Daoy (cell line): ENCODE measurements at regions not wholly inside any gene's neighbourhood (a gene's known extent, or its start where the extent isn't known, plus 50 kb on each side); places are given as distances from the start of the nearest gene placed in this dataset.
"Not testable (repeated sequence)": the region's sequence is repeated elsewhere in the genome, so short reads cannot be mapped to it uniquely, and the experiment has no call there.

Experiments
- DNase-seq: peaks from one replicate; pipeline ENCODE4 v3.0.0-alpha.2; 2015; ENCODE audit warnings: low read depth

GRCh38 chrX:125089761-125090445 lies 229.8 kb upstream of the TEX13C start:
- peak; percentile 33 for DNase-seq

- DNase-seq: no peak
These were observed 225.8 kb upstream of the TEX13C start for GRCh38 chrX:125093852-125094251.

- no peak for DNase-seq
These were observed 224.8 kb upstream of the TEX13C start for GRCh38 chrX:125094901-125095300.

- no peak for DNase-seq
These were observed 223.2 kb upstream of the TEX13C start for GRCh38 chrX:125096469-125096868.

GRCh38 chrX:125096870-125097269 lies 222.8 kb upstream of the TEX13C start:
- DNase-seq: no peak

- no peak for DNase-seq
These were observed 217.5 kb upstream of the TEX13C start for GRCh38 chrX:125101971-125102755.

- DNase-seq: no peak
These were observed 216.0 kb upstream of the TEX13C start for GRCh38 chrX:125103693-125104092.

DNA sequence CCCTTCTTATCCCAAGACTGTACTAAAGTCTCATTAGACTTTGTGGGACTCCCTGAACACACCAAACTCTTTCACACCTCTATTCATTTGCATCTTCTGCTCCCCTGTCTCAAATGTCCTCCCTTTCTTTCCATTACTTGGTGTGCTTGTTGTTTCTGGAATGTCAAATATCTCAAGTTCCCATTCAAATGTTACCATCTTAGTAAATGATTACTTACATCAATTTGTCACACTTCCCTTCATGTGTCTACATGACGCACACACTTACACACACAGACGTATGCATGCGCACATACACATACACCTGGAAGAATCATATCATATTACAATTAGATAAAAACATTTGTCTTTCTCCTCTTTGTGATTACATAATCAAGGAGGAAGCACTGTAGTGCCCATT lies 210.8 kb upstream of the TEX13C start:
- DNase-seq: no peak

GRCh38 chrX:125131164-125131563 lies 188.5 kb upstream of the TEX13C start:
- no peak for DNase-seq

- no peak for DNase-seq
These were observed 187.4 kb upstream of the TEX13C start for GRCh38 chrX:125132274-125132673.

DNA sequence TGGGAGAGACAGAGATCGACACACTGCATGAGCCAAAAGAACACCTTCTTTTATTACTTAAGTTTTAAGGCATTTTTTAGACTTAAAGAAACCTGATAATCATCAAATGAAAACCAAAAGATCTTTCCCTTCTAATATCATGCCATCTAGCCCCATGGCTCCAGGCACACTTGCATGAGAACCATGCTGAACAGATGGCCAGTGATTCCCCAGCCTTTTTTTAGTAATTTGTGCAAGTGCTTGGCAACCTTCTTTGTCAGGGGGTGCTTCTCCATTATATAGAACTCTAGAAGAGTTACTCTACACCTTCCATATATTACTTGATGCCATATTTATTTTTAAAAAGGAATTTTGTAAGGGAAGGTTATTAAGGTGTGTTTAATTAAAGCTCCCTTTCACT lies 182.2 kb upstream of the TEX13C start:
- DNase-seq: no peak

GRCh38 chrX:125150231-125150630 lies 169.4 kb upstream of the TEX13C start:
- DNase-seq: peak; percentile 29

DNA sequence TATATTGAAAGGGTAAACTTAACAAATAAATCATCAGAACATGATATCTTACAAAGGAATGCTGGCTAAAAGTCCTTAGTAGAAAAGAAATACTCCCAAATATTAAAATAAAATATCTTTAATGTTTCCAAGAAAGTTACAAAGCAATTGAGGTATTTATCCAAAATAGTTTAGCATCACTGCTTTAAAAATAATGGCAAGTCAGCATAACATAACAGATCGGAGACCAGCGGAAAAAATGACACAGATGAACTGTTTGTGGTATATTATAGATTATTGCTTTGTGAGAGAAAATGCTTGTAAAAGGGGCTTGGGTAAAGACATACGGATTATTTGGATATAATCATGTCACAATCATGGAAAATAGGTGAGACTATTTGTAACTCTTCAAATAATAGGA lies 168.5 kb upstream of the TEX13C start:
- DNase-seq: no peak

- DNase-seq: no peak
These were observed 167.7 kb upstream of the TEX13C start for GRCh38 chrX:125152011-125152410.

DNA sequence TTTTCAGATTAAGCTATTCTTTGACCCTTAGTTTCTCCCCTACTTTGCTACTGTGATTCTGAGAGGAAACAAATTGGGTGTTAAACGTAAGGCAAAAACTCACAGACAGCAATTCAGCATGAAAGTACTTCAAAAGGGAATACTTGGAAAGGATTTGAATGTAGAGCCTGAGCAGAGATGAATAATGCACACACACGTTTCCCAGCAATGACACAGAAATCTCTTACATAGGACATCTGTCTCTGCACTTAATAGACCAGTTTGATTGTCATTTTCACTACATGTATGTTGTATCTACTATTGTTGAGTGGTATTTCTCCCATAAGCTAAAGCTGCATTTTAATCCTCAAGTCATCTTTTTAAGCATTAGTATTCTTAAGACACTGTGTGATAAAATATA lies 166.1 kb upstream of the TEX13C start:
- DNase-seq: no peak

DNA sequence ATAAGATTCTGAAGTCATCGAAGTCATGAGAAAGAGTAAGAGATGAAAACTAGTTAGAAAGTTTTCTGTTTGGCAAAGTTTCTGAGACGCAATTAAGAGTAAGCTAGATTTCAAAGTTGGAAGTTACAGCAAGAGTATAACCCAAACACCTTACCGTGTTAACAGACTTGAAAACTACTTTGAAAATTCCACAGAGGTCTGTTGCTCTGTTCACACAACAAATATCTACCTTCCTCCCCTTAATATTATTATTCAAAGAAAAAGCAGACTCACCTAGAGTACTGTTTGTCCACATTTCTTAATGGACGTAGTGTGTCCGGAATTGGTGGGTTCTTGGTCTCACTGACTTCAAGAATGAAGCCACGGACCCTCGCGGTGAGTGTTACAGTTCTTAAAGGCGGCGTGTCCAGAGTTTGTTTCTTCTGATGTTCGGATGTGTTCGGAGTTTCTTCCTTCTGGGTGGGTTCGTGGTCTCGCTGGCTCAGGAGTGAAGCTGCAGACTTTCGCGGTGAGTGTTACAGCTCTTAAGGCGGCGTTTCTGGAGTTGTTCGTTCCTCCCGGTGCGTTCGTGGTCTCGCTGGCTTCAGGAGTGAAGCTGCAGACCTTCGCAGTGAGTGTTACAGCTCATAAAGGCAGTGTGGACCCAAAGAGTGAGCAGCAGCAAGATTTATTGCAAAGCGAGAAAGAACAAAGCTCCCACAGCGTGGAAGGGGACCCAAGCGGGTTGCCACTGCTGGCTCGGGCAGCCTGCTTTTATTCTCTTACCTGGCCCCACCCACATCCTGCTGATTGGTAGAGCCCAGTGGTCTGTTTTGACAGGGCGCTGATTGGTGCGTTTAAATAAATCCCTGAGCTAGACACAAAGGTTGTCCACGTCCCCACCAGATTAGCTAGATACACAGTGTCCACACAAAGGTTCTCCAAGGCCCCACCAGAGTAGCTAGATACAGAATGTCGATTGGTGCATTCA lies 165.1 kb upstream of the TEX13C start:
- not testable (repeated sequence) for DNase-seq

- DNase-seq: not testable (repeated sequence)
These were observed 164.2 kb upstream of the TEX13C start for GRCh38 chrX:125155296-125156033.

DNA sequence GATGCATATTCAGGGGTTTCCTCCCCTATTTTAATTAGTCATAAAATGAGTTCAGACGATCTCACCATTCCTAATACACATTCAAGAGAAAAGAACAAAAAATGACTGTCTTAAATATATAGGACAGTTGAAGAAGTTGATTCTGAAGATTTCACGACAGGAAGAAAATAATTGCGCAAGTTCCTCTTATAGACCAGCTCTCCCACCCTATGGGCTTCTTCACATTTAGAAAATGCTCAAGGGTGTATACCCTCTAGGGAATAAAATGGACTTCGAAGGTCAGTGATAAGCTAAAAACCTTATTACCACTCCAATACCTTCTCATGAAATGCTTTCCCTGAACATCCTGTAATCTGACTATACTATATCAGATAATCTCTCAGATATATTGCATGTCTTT lies 149.2 kb upstream of the TEX13C start:
- no peak for DNase-seq

DNA sequence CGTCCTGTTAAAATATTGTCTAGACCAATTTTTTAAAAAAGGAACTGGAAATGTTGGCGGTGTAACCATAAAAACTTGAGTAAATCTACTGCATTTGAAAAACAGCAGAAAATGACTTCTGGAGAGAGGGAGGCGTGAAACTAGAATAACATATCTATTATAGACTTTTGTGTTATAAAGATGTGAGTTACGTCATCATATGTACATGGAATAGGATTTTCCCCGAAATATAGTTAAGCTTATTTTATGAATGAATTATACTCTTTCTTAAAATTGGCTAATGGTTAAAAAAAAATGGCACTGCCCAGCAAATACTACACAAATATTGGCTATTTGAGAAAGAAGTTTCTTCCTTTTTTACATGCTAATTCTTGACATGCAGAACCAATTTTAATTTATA lies 147.1 kb upstream of the TEX13C start:
- DNase-seq: no peak

- DNase-seq: no peak
These were observed 143.6 kb upstream of the TEX13C start for GRCh38 chrX:125175991-125176584.

DNA sequence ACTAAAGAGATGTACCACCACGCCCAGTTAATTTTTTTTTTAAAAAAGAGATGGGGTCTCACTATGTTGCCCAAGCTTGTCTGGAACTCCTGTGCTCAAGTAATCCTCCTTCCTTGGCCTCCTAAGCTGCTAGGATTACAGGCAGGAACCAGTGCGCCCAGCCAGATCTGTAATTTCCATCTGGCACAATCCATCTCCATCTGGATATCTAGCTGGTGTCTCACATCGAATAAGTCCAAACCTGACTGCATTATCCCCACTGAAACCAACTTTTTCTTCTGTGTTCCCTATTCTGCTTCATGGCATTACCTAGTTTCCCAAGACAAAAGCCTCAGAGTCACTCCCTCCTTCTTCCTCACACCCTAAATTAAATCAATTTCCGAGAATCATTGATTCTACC lies 125.8 kb upstream of the TEX13C start:
- DNase-seq: no peak
